HG02938 (cell line): ENCODE measurements at regions not wholly inside any gene's neighbourhood (a gene's known extent, or its start where the extent isn't known, plus 50 kb on each side); places are given as distances from the start of the nearest gene placed in this dataset.
A peak's percentile ranks its signal among the peaks of the same experiment; 100 is the strongest.

Experiments used
- ATAC-seq: cut with Tn5 transposase; IDR thresholded peaks from one replicate; pipeline ENCODE4 v1.9.1; 2021; ENCODE audit warnings: mild to moderate bottlenecking, moderate library complexity; ENCODE audit not compliant: unreplicated experiment

- ATAC-seq = no peak
Measured at GRCh38 chr16:73337373-73338296, 289.7 kb upstream of the ZFHX3 start.

DNA sequence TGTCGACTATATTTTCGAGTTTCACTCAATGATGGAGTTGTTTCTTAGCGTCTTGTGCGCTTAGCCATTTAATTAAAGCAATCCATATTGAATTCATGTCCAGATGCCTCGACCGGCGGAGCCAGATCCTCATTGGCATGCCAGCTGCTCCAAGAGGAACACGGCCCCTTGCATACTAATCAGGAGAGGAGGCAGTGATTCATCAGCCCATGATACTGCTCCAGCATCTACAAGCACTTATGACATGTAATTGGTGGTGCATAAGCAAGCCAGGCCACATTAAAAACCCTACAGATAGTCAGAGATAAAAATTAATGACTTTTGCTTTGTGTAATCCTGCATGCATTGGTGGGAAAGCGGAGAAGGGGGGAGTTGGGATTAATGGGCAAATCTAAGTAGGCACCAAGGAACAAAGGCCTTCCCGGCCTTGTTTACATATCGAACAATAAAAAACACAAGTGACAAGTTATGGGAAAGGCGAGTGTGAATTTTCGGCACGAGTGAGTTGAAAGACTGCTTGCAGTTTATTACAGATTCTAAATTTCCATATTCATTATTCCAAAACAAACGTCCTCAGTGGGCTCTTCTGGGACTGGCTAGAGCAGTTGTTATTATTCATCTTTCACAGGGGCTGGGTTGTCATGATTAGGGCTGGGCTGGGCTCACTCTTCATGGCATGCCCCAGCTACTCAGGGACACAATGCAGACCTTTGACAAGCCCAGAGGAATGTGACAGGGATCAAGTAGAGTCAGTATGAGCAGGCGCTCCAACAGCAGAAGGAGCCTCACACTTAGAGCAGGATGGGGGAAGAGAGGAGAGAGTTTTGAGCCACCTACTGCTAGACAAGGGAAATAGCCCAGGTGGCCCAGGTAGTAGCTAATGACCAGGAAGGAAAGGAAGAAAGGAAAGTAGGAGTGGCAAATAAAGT, 281.7 kb upstream of the ZFHX3 start:
- ATAC-seq = no peak

DNA sequence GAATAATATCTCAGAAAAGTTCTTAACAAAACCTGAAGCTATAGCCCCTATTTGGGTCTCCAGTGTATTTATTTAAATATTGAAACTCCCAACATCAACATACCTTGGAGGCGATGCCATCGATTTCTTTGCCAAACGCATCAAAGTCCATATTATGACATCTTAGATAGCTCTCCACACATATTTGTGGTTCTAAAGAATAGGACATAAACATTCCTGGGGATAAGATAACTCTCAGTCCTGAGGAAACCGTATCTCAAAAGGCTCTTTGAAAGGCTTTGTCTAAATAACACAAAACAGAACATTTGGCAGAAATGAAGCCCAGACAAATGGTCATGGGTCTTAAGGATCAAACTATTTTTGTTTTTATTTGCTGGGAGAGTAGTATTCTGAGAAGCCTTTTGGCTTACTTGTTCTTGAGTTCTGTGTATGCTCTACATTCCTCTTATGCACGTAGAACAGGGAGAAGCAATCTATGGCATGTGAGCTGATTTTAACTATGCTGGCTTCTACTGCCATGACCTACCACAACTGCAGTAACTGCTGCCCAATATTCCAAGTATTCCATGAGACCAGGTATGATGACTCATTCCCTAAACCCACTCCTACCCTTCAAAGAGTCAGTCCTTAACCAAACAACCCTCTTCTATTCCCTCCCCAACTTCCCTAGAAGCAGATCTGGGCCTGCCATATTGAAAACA, 279.0 kb upstream of the ZFHX3 start:
- no peak for ATAC-seq

DNA sequence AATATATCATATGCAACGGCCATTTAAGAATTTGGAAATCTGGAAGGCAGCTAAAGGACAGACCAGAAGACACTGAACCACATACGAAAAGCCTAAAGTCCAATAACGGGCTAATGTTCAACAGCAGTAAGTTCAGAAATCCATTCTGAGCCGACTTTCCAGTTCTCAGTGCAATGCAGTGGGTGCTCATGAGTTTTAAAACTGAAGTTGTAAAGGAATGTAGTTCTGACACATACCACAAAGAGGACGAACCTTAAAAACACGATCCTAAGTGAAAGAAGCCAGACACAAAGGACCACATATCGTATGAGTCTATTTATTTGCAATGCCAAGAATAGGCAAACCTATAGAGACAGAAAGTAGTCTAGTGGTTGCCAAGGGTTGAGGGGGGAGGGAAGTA, 278.3 kb upstream of the ZFHX3 start:
- no peak for ATAC-seq

- ATAC-seq = no peak
Measured at GRCh38 chr16:73323880-73324279, 276.0 kb upstream of the ZFHX3 start.

- ATAC-seq = no peak
Measured at GRCh38 chr16:73322856-73323255, 274.9 kb upstream of the ZFHX3 start.

DNA sequence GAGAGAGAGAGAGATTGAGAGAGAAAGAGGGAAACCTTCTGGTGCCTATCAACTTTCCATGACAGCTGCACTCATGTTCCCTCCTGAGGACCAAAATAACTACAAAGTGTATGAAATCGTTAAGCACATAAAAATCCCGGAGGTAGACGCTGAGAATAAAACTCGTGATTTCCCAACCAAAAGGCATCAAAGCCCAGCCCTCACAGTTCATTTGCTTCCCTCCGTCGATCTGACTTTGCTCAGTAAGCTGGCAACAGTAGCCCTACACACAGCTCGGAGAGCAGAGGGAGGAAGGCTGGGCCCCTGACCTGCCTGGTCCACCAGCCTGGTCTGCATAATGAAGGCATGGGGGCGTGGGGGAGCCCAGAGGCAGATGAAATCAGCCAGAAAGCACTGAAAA, 273.9 kb upstream of the ZFHX3 start:
- no peak for ATAC-seq

- no peak for ATAC-seq
Measured at GRCh38 chr16:73319737-73320136, 271.8 kb upstream of the ZFHX3 start.

GRCh38 chr16:73319261-73319660, 271.3 kb upstream of the ZFHX3 start:
- no peak for ATAC-seq

- ATAC-seq = no peak
Measured at GRCh38 chr16:73317321-73317857, 269.5 kb upstream of the ZFHX3 start.

- ATAC-seq = peak; percentile 87
Measured at GRCh38 chr16:73315645-73316044, 267.7 kb upstream of the ZFHX3 start.

GRCh38 chr16:73313950-73314349, 266.0 kb upstream of the ZFHX3 start:
- ATAC-seq = no peak

GRCh38 chr16:73311857-73312723, 264.2 kb upstream of the ZFHX3 start:
- no peak for ATAC-seq

DNA sequence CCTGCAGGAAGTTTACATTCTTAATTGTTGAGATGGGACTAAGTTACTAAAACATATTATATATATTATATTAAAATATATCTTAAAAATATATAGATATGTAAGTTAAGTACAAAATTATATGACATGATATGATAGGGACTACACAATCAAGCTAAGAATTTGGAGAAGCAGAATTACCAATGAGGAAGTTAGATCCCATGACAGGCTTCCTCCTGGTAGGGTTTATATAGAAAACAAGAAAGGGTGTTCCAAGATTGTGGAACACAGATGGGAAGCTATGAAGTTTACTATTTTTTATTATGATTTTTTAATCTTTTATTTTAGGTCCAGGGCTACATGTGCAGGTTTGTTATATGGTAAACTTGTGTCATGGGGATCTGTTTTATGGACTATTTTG, 260.8 kb upstream of the ZFHX3 start:
- no peak for ATAC-seq

DNA sequence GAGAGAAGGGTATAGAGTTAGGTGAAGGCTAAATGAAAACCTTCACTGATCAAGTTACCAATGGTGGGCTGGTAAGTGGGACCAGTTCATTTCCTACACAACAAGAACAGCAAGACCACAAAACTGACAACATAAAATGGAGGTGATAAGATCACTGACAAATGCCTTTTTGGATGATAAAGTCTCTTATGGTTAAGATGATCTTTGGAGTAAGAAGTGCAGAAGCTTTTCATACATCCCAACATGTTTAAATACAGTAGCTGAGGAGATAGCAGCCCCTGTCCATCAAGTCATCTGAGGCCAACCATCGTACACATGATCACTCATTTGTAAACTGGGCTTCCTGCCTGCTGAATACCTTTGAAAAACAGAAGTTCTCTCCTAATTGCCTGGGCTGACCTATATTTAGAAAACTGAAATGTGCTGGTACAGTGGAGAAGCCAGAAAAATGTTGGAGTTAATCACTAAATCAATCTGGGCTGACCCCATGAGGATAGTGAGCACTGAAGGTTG, 259.0 kb upstream of the ZFHX3 start:
- no peak for ATAC-seq

GRCh38 chr16:73304008-73304774, 256.3 kb upstream of the ZFHX3 start:
- no peak for ATAC-seq

GRCh38 chr16:73302942-73303341, 255.0 kb upstream of the ZFHX3 start:
- no peak for ATAC-seq

DNA sequence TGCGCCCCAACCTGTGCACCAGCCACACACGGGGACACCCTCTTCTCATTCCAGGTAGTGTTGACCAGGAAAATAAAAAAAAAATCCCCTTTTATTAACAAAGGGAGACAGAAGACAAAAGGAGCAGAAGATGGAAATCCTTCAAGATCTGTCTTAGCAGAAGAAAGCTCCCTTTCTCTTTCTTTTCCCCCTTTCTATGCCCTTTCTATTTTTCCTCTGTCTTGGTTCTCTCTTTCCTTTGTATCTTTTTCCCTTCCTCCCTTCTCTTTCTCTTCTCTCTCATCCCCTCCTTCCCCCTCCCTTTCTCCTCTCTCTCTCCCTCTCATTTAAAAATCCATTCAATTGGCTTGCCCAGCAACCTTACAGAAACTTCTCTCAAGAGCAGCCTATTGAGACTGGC, 254.1 kb upstream of the ZFHX3 start:
- ATAC-seq = no peak

DNA sequence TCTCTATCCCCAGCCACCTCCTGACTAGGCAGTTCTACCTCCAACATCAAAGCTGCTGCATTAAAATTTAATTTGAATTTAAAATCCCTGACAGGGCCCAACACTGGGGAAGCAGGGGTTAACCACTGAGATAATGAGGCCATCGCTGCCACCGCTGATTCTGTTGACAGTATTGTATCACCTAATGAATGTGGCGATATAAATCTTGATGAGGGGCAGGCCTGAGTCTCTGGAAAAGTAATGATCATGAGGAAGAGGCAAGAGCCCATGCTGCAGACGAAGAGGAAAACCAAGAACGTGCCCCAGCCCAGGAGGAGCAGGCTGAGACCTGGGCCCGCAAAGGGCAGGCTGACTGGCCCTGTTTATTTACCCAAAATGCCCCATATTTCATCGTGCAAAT, 251.4 kb upstream of the ZFHX3 start:
- ATAC-seq = no peak
